ENCODE measurements at regions not wholly inside any gene's neighbourhood (a gene's known extent, or its start where the extent isn't known, plus 50 kb on each side); places are given as distances from the start of the nearest gene placed in this dataset.
"Not testable (repeated sequence)": the region's sequence is repeated elsewhere in the genome, so short reads cannot be mapped to it uniquely, and the experiment has no call there.

DNA sequence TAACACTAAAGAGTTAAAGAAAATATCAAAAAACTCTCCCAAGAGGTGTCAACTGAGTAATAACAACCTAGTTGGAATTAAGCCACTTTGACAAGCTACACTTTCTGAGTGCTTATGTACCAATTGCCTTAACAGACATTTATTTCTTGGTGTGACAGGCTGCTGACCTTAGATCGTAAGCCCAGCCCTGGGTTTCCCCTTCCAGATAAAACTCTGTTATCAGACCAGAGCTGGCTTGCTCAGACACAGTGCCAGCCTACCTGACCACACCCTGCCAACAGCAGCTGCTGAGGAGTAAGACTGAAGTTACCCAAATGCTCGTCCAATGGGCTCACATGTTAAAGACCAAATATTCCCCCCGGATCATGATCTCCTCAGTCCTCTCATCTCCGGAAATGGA lies 70.9 kb upstream of the MINPP1 start:
- TF ChIP-seq, protein P1, sequence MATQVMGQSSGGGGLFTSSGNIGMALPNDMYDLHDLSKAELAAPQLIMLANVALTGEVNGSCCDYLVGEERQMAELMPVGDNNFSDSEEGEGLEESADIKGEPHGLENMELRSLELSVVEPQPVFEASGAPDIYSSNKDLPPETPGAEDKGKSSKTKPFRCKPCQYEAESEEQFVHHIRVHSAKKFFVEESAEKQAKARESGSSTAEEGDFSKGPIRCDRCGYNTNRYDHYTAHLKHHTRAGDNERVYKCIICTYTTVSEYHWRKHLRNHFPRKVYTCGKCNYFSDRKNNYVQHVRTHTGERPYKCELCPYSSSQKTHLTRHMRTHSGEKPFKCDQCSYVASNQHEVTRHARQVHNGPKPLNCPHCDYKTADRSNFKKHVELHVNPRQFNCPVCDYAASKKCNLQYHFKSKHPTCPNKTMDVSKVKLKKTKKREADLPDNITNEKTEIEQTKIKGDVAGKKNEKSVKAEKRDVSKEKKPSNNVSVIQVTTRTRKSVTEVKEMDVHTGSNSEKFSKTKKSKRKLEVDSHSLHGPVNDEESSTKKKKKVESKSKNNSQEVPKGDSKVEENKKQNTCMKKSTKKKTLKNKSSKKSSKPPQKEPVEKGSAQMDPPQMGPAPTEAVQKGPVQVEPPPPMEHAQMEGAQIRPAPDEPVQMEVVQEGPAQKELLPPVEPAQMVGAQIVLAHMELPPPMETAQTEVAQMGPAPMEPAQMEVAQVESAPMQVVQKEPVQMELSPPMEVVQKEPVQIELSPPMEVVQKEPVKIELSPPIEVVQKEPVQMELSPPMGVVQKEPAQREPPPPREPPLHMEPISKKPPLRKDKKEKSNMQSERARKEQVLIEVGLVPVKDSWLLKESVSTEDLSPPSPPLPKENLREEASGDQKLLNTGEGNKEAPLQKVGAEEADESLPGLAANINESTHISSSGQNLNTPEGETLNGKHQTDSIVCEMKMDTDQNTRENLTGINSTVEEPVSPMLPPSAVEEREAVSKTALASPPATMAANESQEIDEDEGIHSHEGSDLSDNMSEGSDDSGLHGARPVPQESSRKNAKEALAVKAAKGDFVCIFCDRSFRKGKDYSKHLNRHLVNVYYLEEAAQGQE (IDR thresholded peaks at IDR 0.05; ENCODE audit: low read depth): not testable (repeated sequence)
- not testable (repeated sequence) for TF ChIP-seq CBX3 (IDR thresholded peaks at IDR 0.05; ENCODE audit: low read depth); RAD21 (IDR thresholded peaks at IDR 0.05; ENCODE audit: low read depth); ZFX (IDR thresholded peaks at IDR 0.05); EZH2phosphoT487 (IDR thresholded peaks at IDR 0.05; ENCODE audit: borderline replicate concordance); SIN3A (IDR thresholded peaks at IDR 0.05; ENCODE audit: low read depth); POLR2A (IDR thresholded peaks at IDR 0.05; ENCODE audit: borderline replicate concordance, extremely low read depth, insufficient read depth, insufficient read length); YY1 (IDR thresholded peaks at IDR 0.05; ENCODE audit: extremely low read depth, insufficient replicate concordance, low read depth, low read length); JUND (IDR thresholded peaks at IDR 0.05)
- TF ChIP-seq, protein P2, sequence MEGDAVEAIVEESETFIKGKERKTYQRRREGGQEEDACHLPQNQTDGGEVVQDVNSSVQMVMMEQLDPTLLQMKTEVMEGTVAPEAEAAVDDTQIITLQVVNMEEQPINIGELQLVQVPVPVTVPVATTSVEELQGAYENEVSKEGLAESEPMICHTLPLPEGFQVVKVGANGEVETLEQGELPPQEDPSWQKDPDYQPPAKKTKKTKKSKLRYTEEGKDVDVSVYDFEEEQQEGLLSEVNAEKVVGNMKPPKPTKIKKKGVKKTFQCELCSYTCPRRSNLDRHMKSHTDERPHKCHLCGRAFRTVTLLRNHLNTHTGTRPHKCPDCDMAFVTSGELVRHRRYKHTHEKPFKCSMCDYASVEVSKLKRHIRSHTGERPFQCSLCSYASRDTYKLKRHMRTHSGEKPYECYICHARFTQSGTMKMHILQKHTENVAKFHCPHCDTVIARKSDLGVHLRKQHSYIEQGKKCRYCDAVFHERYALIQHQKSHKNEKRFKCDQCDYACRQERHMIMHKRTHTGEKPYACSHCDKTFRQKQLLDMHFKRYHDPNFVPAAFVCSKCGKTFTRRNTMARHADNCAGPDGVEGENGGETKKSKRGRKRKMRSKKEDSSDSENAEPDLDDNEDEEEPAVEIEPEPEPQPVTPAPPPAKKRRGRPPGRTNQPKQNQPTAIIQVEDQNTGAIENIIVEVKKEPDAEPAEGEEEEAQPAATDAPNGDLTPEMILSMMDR (IDR thresholded peaks at IDR 0.05 in 2 of 3, conservative IDR thresholded peaks at IDR 0.05 in 1 of 3; ENCODE audit: borderline replicate concordance in 1 of 3, insufficient read depth in 1 of 3, low read depth in 2 of 3, low read length in 2 of 3): not testable (repeated sequence)

Data from HCT116 (cell line).